Lower leg skin (tissue), 3 donors: ENCODE measurements at regions not wholly inside any gene's neighbourhood (a gene's known extent, or its start where the extent isn't known, plus 50 kb on each side); places are given as distances from the start of the nearest gene placed in this dataset.

Source experiments
- POLR2A ChIP-seq, 2 donors: fragments of 450-650 bp; IDR thresholded peaks; one replicate each; pipeline ENCODE4 v1.6.1; 2016 to 2017; ENCODE audit warnings: antibody characterized with exemption in 2 of 2, mild to moderate bottlenecking in 1 of 2, moderate library complexity in 1 of 2
- TF ChIP-seq, protein P1 (sequence below), 3 donors: fragments of 450-650 bp; IDR thresholded peaks; one replicate each; pipeline ENCODE4 v1.5.1; 2016; ENCODE audit warnings: antibody characterized with exemption in 3 of 3, mild to moderate bottlenecking in 3 of 3, moderate library complexity in 2 of 3

- TF ChIP-seq, protein P1, sequence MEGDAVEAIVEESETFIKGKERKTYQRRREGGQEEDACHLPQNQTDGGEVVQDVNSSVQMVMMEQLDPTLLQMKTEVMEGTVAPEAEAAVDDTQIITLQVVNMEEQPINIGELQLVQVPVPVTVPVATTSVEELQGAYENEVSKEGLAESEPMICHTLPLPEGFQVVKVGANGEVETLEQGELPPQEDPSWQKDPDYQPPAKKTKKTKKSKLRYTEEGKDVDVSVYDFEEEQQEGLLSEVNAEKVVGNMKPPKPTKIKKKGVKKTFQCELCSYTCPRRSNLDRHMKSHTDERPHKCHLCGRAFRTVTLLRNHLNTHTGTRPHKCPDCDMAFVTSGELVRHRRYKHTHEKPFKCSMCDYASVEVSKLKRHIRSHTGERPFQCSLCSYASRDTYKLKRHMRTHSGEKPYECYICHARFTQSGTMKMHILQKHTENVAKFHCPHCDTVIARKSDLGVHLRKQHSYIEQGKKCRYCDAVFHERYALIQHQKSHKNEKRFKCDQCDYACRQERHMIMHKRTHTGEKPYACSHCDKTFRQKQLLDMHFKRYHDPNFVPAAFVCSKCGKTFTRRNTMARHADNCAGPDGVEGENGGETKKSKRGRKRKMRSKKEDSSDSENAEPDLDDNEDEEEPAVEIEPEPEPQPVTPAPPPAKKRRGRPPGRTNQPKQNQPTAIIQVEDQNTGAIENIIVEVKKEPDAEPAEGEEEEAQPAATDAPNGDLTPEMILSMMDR (IDR thresholded peaks at IDR 0.05): no peak
- TF ChIP-seq POLR2A (IDR thresholded peaks at IDR 0.05): no peak
Measured at GRCh38 chr3:56861511-56861910, 59.8 kb upstream of the ARHGEF3 start.
